CD4-positive, alpha-beta T cell (primary cell): ENCODE measurements at regions not wholly inside any gene's neighbourhood (a gene's known extent, or its start where the extent isn't known, plus 50 kb on each side); places are given as distances from the start of the nearest gene placed in this dataset.

ENCODE experiments used
- ATAC-seq: fragments of 200-7000 bp; cut with Tn5 transposase; one replicate; pipeline ENCODE4 v1.10.0; 2022; ENCODE audit warnings: mild to moderate bottlenecking; ENCODE audit not compliant: poor library complexity
- CTCF ChIA-PET: fragments of 350-600 bp; sonication (Branson Sonifier 250); formaldehyde crosslinking; loops from one replicate; lab custom pipeline; 2021; ENCODE audit warnings: antibody characterized with exemption, inconsistent platforms; lab: Charles Lee
- POLR2A ChIA-PET: fragments of 350-600 bp; sonication (Branson Sonifier 250); formaldehyde crosslinking; loops from one replicate; lab custom pipeline; 2021; ENCODE audit warnings: antibody characterized with exemption, inconsistent platforms; lab: Charles Lee
- DNase-seq, 14 experiments: peaks; one replicate each; pipeline ENCODE4 v3.0.0-alpha.2; 2013 to 2020; ENCODE audit warnings: mixed read lengths in 2 of 14
- H3K27ac ChIP-seq, 2 donors: one replicate each; pipeline versions ENCODE4 v1.5.1 to v1.7.0; 2013; ENCODE audit warnings: low read length in 2 of 2, low read depth in 1 of 2, mild to moderate bottlenecking in 1 of 2
- H3K27me3 ChIP-seq, 2 experiments: 1 replicate in 1 of 2; 2 replicates in 1 of 2; pipeline versions ENCODE4 v1.6.1 to v1.7.0; 2013; ENCODE audit warnings: low read length in 2 of 2, control low read depth in 1 of 2, mild to moderate bottlenecking in 1 of 2, moderate library complexity in 1 of 2; ENCODE audit not compliant: insufficient read depth in 2 of 2, control insufficient read depth in 1 of 2
- H3K36me3 ChIP-seq: one replicate; pipeline ENCODE4 v1.6.1; 2013; ENCODE audit warnings: low read length, control low read depth; ENCODE audit not compliant: insufficient read depth
- H3K4me1 ChIP-seq: one replicate; pipeline ENCODE4 v1.6.1; 2013; ENCODE audit warnings: low read length, control low read depth; ENCODE audit not compliant: insufficient read depth
- H3K4me3 ChIP-seq: one replicate; pipeline ENCODE4 v1.5.1; 2013; ENCODE audit warnings: mild to moderate bottlenecking, low read length, moderate library complexity
- H3K9me3 ChIP-seq, 2 experiments: 1 replicate in 1 of 2; 2 replicates in 1 of 2; pipeline versions ENCODE4 v1.6.1 to v1.7.0; 2013; ENCODE audit warnings: low read length in 2 of 2, mild to moderate bottlenecking in 2 of 2, control low read depth in 1 of 2, moderate library complexity in 1 of 2; ENCODE audit not compliant: control insufficient read depth in 1 of 2, insufficient read depth in 1 of 2
- H3K27ac Mint-ChIP-seq: one replicate; pipeline ENCODE4 v1.8.0; 2020; ENCODE audit warnings: mixed read lengths
- H3K27me3 Mint-ChIP-seq: one replicate; pipeline ENCODE4 v1.8.0; 2021; ENCODE audit warnings: mixed read lengths
- H3K36me3 Mint-ChIP-seq: one replicate; pipeline ENCODE4 v1.8.0; 2021; ENCODE audit warnings: low read depth, mixed read lengths
- H3K4me1 Mint-ChIP-seq: one replicate; pipeline ENCODE4 v1.8.0; 2021; ENCODE audit warnings: low read depth, mixed read lengths
- H3K4me3 Mint-ChIP-seq: one replicate; pipeline ENCODE4 v1.8.0; 2020; ENCODE audit warnings: mild to moderate bottlenecking, mixed read lengths
- H3K9me3 Mint-ChIP-seq: one replicate; pipeline ENCODE4 v1.8.0; 2020; ENCODE audit warnings: mixed read lengths
- intact Hi-C, 2 experiments: fragments of 100-400 bp; cut with DNase I in 1 of 2; cut with micrococcal nuclease in 1 of 2; formaldehyde crosslinking; loops; one replicate each; pipeline versions ENCODE4 v1.15.1 to v1.9.0; 2023 to 2025; cut with DNase I, micrococcal nuclease
- TF ChIP-seq, protein P1 (sequence below): fragments of 200-600 bp; IDR thresholded peaks from one replicate; pipeline ENCODE4 v1.8.0; 2022; ENCODE audit warnings: antibody characterized with exemption, mild to moderate bottlenecking

DNA sequence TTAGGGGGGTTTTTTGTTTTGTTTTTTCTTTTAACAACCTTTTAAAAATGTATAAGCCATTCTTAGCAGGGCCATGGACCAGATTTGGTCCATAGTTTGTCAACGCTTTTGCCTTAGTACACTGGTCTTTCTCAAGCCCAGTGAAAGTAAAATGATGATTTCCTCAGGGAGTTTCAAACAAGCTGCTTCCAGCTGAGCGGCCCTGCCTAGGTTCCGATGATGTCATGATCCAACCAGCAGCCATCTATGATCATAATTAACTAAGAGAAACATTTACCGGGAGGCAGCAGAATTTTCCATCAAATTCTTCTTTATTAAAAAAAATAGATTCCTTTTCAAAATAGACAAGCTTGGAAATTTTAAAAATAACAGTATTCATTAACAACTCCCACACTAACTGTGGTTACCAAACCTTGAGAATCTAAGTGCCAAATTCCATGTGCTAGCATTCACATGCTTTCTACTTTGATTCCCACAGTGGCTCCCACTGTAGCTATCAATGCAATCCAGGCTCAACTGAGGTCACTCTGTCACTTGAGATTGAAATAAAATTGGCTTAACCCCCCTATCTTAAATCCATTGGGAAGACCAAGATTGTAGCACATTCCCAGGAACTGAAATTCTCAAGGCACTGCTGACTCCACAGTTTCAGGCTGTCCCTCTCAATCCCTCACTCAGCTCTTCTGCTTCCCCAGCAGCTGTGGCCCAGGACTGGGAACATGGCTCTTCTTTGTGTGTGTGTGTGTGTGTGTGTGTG, 148.9 kb downstream of the RNF152 start:
- no peak overlapping the region for H3K4me3 ChIP-seq
- H3K9me3 Mint-ChIP-seq: no peaks in the 10 kb centered on the region
- no peaks in the 10 kb centered on the region for H3K27me3 Mint-ChIP-seq
- H3K27me3 ChIP-seq: no peaks in the 10 kb centered on the region
- H3K36me3 ChIP-seq: no peaks in the 10 kb centered on the region
- H3K4me1 Mint-ChIP-seq: no peaks in the 10 kb centered on the region
- no peak for DNase-seq
- no peak overlapping the region for H3K27ac Mint-ChIP-seq
- no peaks in the 10 kb centered on the region for H3K4me1 ChIP-seq
- H3K36me3 Mint-ChIP-seq: no peaks in the 10 kb centered on the region
- H3K27ac ChIP-seq: no peak overlapping the region
- ChIA-PET POLR2A (no interaction called here), CTCF (no interaction called here)
- H3K9me3 ChIP-seq: no peaks in the 10 kb centered on the region
- TF ChIP-seq, protein P1, sequence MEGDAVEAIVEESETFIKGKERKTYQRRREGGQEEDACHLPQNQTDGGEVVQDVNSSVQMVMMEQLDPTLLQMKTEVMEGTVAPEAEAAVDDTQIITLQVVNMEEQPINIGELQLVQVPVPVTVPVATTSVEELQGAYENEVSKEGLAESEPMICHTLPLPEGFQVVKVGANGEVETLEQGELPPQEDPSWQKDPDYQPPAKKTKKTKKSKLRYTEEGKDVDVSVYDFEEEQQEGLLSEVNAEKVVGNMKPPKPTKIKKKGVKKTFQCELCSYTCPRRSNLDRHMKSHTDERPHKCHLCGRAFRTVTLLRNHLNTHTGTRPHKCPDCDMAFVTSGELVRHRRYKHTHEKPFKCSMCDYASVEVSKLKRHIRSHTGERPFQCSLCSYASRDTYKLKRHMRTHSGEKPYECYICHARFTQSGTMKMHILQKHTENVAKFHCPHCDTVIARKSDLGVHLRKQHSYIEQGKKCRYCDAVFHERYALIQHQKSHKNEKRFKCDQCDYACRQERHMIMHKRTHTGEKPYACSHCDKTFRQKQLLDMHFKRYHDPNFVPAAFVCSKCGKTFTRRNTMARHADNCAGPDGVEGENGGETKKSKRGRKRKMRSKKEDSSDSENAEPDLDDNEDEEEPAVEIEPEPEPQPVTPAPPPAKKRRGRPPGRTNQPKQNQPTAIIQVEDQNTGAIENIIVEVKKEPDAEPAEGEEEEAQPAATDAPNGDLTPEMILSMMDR: no peak
- ATAC-seq: no peak
- intact Hi-C loops: no loop called here
- H3K4me3 Mint-ChIP-seq: no peak overlapping the region

DNA sequence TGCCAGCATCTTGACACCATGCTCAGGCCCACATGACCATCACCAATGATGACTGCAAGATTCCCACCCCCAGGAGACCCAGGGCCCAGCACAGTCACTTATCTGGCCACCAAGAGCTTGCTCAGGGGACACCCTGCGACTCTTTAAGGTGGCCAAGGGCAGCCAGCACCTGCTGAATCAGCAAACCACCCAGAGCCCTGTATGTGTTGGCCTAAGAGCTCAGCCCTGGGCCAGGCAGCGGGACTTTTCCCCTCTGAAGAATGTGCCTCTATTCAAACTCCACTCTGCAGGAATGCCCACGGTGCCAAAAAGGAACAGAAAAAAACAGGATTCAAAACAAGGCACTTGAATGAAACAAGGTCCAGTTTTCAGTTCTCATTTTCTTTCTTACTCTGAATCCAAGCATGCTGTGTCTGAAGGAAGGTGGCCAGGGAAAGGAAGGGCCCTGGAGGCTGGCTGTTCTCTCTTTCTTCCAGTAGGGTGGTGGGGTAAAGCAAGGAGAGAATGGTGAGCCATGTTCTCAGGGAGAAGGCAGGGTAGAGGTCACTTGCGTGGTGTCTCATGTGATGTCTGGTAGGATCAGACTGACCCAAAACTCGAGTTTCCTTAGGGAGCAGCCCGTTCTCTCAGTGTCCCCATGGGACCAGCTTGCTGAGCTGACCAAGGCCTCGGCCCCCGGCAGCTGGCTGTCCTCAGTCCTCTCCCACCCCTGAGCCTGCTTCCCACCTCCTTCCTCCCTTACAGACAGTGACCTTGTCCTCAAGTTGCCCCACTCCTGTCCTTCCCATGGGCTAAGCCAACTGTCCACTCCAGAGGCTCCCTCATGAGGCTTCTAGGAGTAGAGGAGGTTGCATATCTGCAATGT, 150.0 kb downstream of the RNF152 start:
- ChIA-PET CTCF (no interaction called here), POLR2A (no interaction called here)
- Mint-ChIP-seq H3K4me1 (no peaks in the 10 kb centered on the region), H3K27ac (no peak overlapping the region), H3K36me3 (no peaks in the 10 kb centered on the region), H3K4me3 (no peak overlapping the region), H3K27me3 (no peaks in the 10 kb centered on the region), H3K9me3 (no peaks in the 10 kb centered on the region)
- ATAC-seq (no peak), DNase-seq (no peak)
- no peaks in the 10 kb centered on the region for H3K9me3 ChIP-seq
- H3K4me1 ChIP-seq: no peaks in the 10 kb centered on the region
- no peak overlapping the region for H3K4me3 ChIP-seq
- no peak overlapping the region for H3K27ac ChIP-seq
- intact Hi-C loops: no loop called here
- TF ChIP-seq, protein P1: no peak
- H3K27me3 ChIP-seq: no peaks in the 10 kb centered on the region
- H3K36me3 ChIP-seq: no peaks in the 10 kb centered on the region

GRCh38 chr18:61741881-61742454, 150.8 kb downstream of the RNF152 start:
- H3K4me3 Mint-ChIP-seq: no peak overlapping the region
- ChIA-PET CTCF (no interaction called here), POLR2A (no interaction called here)
- no peaks in the 10 kb centered on the region for H3K36me3 ChIP-seq
- no peak overlapping the region for H3K27ac Mint-ChIP-seq
- no peaks in the 10 kb centered on the region for H3K9me3 Mint-ChIP-seq
- intact Hi-C loops: no loop called here
- TF ChIP-seq, protein P1: no peak
- ATAC-seq: no peak
- H3K4me1 Mint-ChIP-seq: no peaks in the 10 kb centered on the region
- DNase-seq: no peak
- no peaks in the 10 kb centered on the region for H3K4me1 ChIP-seq
- no peak overlapping the region for H3K4me3 ChIP-seq
- no peaks in the 10 kb centered on the region for H3K36me3 Mint-ChIP-seq
- H3K27me3 ChIP-seq: no peaks in the 10 kb centered on the region
- H3K27ac ChIP-seq: no peak overlapping the region
- H3K27me3 Mint-ChIP-seq: no peaks in the 10 kb centered on the region
- no peaks in the 10 kb centered on the region for H3K9me3 ChIP-seq
